K562 (cell line): ENCODE measurements at regions not wholly inside any gene's neighbourhood (a gene's known extent, or its start where the extent isn't known, plus 50 kb on each side); places are given as distances from the start of the nearest gene placed in this dataset.

Experiments used
- ATAC-seq: fragments of 200-7000 bp; cut with Tn5 transposase; 3 replicates; pipeline ENCODE4 v1.9.1; 2020; ENCODE audit warnings: moderate library complexity
- BruUV-seq: library from RNA; stranded (reverse); fragments of 400-500 nt; replicated peaks from 2 replicates; lab custom pipeline; 2021; lab: Mats Ljungman, UMichigan
- CTCF ChIA-PET: fragments of 300-600 bp; formaldehyde crosslinking; extraction: SDS; loops from one replicate; lab custom pipeline; 2021; ENCODE audit warnings: low intra/inter-chr PET ratio; lab: Yijun Ruan, JAX
- POLR2A ChIA-PET: fragments of 300-600, 350-650 bp; sonication (Branson Sonifier 250); formaldehyde crosslinking; extraction: SDS; loops from one replicate; lab custom pipeline; 2021; ENCODE audit warnings: antibody characterized with exemption, inconsistent platforms; lab: Yijun Ruan, JAX
- DNase-seq, 4 experiments: peaks; one replicate each; pipeline versions ENCODE4 v3.0.0 to v3.0.0-alpha.2; 2011 to 2018; ENCODE audit warnings: low spot score in 3 of 4, mixed read lengths in 3 of 4; ENCODE audit errors: extremely low read depth in 1 of 4
- FAIRE-seq: peaks from 2 replicates; lab custom pipeline; 2011; peaks lifted over from hg19 to GRCh38; lab: Jason Lieb, UNC
- H2AFZ ChIP-seq: 2 replicates; pipeline ENCODE4 v1.6.0; 2011; ENCODE audit warnings: low read depth, low read length, control low read depth, inconsistent platforms
- H3K27ac ChIP-seq: fragments of 200-600 bp; 3 replicates; pipeline ENCODE4 v1.8.0; 2011; ENCODE audit warnings: low read depth, mild to moderate bottlenecking, control low read depth, inconsistent platforms, low read length, moderate library complexity, mixed read lengths; ENCODE audit errors: extremely low read depth
- H3K27me3 ChIP-seq, 2 experiments: fragments of 300-600 bp in 1 of 2; 2 replicates in 1 of 2; 3 replicates in 1 of 2; pipeline versions ENCODE4 v1.6.0 to v1.8.0; 2011; ENCODE audit warnings: inconsistent platforms in 2 of 2, low read length in 2 of 2, mild to moderate bottlenecking in 1 of 2, mixed read lengths in 1 of 2, moderate library complexity in 1 of 2; ENCODE audit not compliant: control insufficient read depth in 2 of 2, insufficient read depth in 2 of 2
- H3K36me3 ChIP-seq: fragments of 300-600 bp; 3 replicates; pipeline ENCODE4 v1.8.0; 2011; ENCODE audit warnings: mild to moderate bottlenecking, low read length, inconsistent platforms; ENCODE audit not compliant: control insufficient read depth, insufficient read depth
- H3K4me1 ChIP-seq, 2 experiments: fragments of 200-600 bp in 1 of 2; replicated peaks in 1 of 2; 2 replicates in 1 of 2; 3 replicates in 1 of 2; pipeline versions ENCODE4 v1.5.1 to v1.8.0; 2011; ENCODE audit warnings: inconsistent platforms in 2 of 2, low read length in 2 of 2, mild to moderate bottlenecking in 1 of 2, mixed read lengths in 1 of 2, moderate library complexity in 1 of 2; ENCODE audit not compliant: control insufficient read depth in 2 of 2, insufficient read depth in 2 of 2
- H3K4me2 ChIP-seq: 2 replicates; pipeline ENCODE4 v1.6.1; 2011; ENCODE audit warnings: low read length, control low read depth, inconsistent platforms, mixed read lengths; ENCODE audit not compliant: insufficient read depth
- H3K4me3 ChIP-seq: fragments of 200-600 bp; sonication (generic), shearing (Covaris generic); 2 replicates; pipeline ENCODE4 v1.5.1; 2016; ENCODE audit warnings: control low read depth, inconsistent platforms
- H3K79me2 ChIP-seq: fragments of 200-600 bp; 3 replicates; pipeline ENCODE4 v1.8.0; 2011; ENCODE audit warnings: low read length, inconsistent platforms; ENCODE audit not compliant: control insufficient read depth, insufficient read depth
- H3K9ac ChIP-seq, 2 experiments: 2 replicates each; pipeline versions ENCODE4 v1.6.0 to v1.6.1; 2011; ENCODE audit warnings: low read depth in 2 of 2, low read length in 2 of 2, control low read depth in 1 of 2, inconsistent platforms in 1 of 2, mild to moderate bottlenecking in 1 of 2, mixed read lengths in 1 of 2; ENCODE audit not compliant: insufficient read depth in 1 of 2
- H3K9me1 ChIP-seq: one replicate; pipeline ENCODE4 v1.6.0; 2011; ENCODE audit warnings: inconsistent platforms, mild to moderate bottlenecking, low read length, moderate library complexity; ENCODE audit not compliant: control insufficient read depth, insufficient read depth
- H3K9me3 ChIP-seq: replicated peaks from 2 replicates; pipeline ENCODE4 v1.5.1; 2011; ENCODE audit warnings: low read depth, low read length, inconsistent platforms; ENCODE audit not compliant: control insufficient read depth, insufficient read depth
- H4K20me1 ChIP-seq: replicated peaks from 2 replicates; pipeline ENCODE4 v1.6.1; 2011; ENCODE audit warnings: low read length, inconsistent platforms, mixed read lengths; ENCODE audit not compliant: control insufficient read depth, insufficient read depth
- FOSL1 ChIP-seq: fragments of 200-800 bp; sonication (Bioruptor generic); conservative IDR thresholded peaks from 2 replicates; pipeline ENCODE4 v1.6.1; 2016; ENCODE audit warnings: missing genetic modification characterization, missing compliant biosample characterization
- HMBOX1 ChIP-seq: sonication (generic); IDR thresholded peaks from 2 replicates; pipeline ENCODE4 v1.6.1; 2016
- NUFIP1 ChIP-seq: fragments of 450-650 bp; IDR thresholded peaks from 2 replicates; pipeline ENCODE4 v1.6.1; 2018; ENCODE audit not compliant: partially characterized antibody
- ZNF23 ChIP-seq: fragments of 250-450 bp; sonication (Bioruptor Pico); IDR thresholded peaks from 2 replicates; pipeline ENCODE4 v1.4.0; 2020; ENCODE audit warnings: mild to moderate bottlenecking
- ZNF263 ChIP-seq: sonication (generic); formaldehyde crosslinking; IDR thresholded peaks from 2 replicates; pipeline ENCODE4 v1.8.0; 2022; ENCODE audit warnings: mild to moderate bottlenecking, missing genetic modification reagents, borderline replicate concordance
- WGBS: fragments of 100-300 bp; shearing (Covaris generic); methylation state at CpG from one replicate; pipeline ENCODE4 v1.1.6; 2016; ENCODE audit warnings: low coverage, mixed read lengths; ENCODE audit not compliant: insufficient coverage; ENCODE audit errors: missing lambda C conversion rate; 5-methylcytosine and 5-hydroxymethylcytosine counted together
- in situ Hi-C: fragments of 300-500 bp; cut with MboI; formaldehyde crosslinking; loops from 4 replicates; pipeline ENCODE4 v1.15.0; 2018; ENCODE audit warnings: inconsistent platforms, mixed read lengths
- intact Hi-C: fragments of 100-400 bp; cut with micrococcal nuclease; formaldehyde crosslinking; loops from 2 replicates; pipeline ENCODE4 v1.14.2; 2022

- H3K4me1 ChIP-seq, result peaks cover 4 to 16% of the 10 kb centered on the region in 2 experiments
- ATAC-seq, result no peak
- H3K36me3 ChIP-seq, result peaks cover 12% of the 10 kb centered on the region; the same call in 2 of the 3 replicates
- ChIA-PET POLR2A (interaction anchor here (1.1 kb wide), 1 partner anchor 38 kb away, joined by 3 read pairs; no protein-coding TSS in a partner anchor), CTCF (no interaction called here)
- TF ChIP-seq ZNF263 (CRISPR knock-in tag) (no peak), ZNF23 (CRISPR knock-in tag) (no peak), HMBOX1 (0 out of 2 replicates have a peak, but pooled peaks have one; percentile 21), FOSL1 (tag) (peak; percentile 52), NUFIP1 (no peak)
- H3K27ac ChIP-seq, result no peak overlapping the region
- H3K79me2 ChIP-seq, result peaks cover 30% of the 10 kb centered on the region
- no peaks in the 10 kb centered on the region for H3K9me3 ChIP-seq
- no peak overlapping the region for H3K4me3 ChIP-seq
- H3K4me2 ChIP-seq, result no peak overlapping the region
- BruUV-seq, result no TSS peak
- intact Hi-C loops, result no loop called here
- FAIRE-seq, result no peak
- no peak for DNase-seq
- 0 out of 2 replicates have a peak, but pooled peaks cover 2% of the 10 kb centered on the region for H4K20me1 ChIP-seq
- in situ Hi-C loops, result no loop called here
- 24% methylated on average over 5 of the region's 5 CpGs for WGBS
- H3K9ac ChIP-seq, result no peak overlapping the region
- H3K9me1 ChIP-seq, result no peaks in the 10 kb centered on the region
- no peak overlapping the region for H2AFZ ChIP-seq
- H3K27me3 ChIP-seq, result no peaks in the 10 kb centered on the region
These were observed 608.3 kb downstream of the NTRK3 start for GRCh38 chr15:87648278-87648677.
